Lower leg skin (tissue), 3 donors: ENCODE measurements at regions not wholly inside any gene's neighbourhood (a gene's known extent, or its start where the extent isn't known, plus 50 kb on each side); places are given as distances from the start of the nearest gene placed in this dataset.

ENCODE experiments used
- POLR2A ChIP-seq, 2 donors: fragments of 450-650 bp; IDR thresholded peaks; one replicate each; pipeline ENCODE4 v1.6.1; 2016 to 2017; ENCODE audit warnings: antibody characterized with exemption in 2 of 2, mild to moderate bottlenecking in 1 of 2, moderate library complexity in 1 of 2
- TF ChIP-seq, protein P1 (sequence below), 3 donors: fragments of 450-650 bp; IDR thresholded peaks; one replicate each; pipeline ENCODE4 v1.5.1; 2016; ENCODE audit warnings: antibody characterized with exemption in 3 of 3, mild to moderate bottlenecking in 3 of 3, moderate library complexity in 2 of 3

DNA sequence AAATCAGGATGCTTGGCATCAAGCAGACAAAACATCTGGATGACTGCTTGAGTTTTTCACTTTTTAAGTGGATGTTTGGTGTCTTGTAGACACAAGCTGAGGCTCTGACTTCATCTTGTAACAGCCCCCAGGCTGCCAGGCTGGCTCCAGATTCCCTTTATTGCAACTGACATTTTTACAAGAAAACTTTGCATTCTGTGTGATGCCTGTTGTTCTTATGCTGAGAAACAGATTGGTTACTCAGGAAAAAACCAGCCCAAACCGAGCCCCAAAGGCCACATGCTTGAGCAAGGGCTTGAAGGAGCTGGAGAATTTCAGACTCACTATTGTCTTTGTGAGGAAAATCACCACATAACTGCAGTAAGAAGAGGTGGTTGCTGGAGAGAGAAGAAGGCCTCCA is 98.4 kb upstream of the PREP start:
- TF ChIP-seq, protein P1, sequence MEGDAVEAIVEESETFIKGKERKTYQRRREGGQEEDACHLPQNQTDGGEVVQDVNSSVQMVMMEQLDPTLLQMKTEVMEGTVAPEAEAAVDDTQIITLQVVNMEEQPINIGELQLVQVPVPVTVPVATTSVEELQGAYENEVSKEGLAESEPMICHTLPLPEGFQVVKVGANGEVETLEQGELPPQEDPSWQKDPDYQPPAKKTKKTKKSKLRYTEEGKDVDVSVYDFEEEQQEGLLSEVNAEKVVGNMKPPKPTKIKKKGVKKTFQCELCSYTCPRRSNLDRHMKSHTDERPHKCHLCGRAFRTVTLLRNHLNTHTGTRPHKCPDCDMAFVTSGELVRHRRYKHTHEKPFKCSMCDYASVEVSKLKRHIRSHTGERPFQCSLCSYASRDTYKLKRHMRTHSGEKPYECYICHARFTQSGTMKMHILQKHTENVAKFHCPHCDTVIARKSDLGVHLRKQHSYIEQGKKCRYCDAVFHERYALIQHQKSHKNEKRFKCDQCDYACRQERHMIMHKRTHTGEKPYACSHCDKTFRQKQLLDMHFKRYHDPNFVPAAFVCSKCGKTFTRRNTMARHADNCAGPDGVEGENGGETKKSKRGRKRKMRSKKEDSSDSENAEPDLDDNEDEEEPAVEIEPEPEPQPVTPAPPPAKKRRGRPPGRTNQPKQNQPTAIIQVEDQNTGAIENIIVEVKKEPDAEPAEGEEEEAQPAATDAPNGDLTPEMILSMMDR (IDR thresholded peaks at IDR 0.05), result no peak
- TF ChIP-seq POLR2A (IDR thresholded peaks at IDR 0.05), result no peak
